HCT116 (cell line): ENCODE measurements at regions not wholly inside any gene's neighbourhood (a gene's known extent, or its start where the extent isn't known, plus 50 kb on each side); places are given as distances from the start of the nearest gene placed in this dataset.

Experiments used
- ATAC-seq: fragments of 200-7000 bp; cut with Tn5 transposase; 2 replicates; pipeline ENCODE4 v1.9.1; 2020; ENCODE audit warnings: mild to moderate bottlenecking, moderate library complexity
- BruUV-seq: library from RNA; stranded (reverse); fragments of 400-500 nt; replicated peaks from 2 replicates; lab custom pipeline; 2021; lab: Mats Ljungman, UMichigan
- CTCF ChIA-PET: fragments of 300-600 bp; sonication (Branson Sonifier 250); formaldehyde crosslinking; loops from one replicate; lab custom pipeline; 2021; ENCODE audit warnings: antibody characterized with exemption; lab: Charles Lee
- POLR2A ChIA-PET: fragments of 300-600, 350-600 bp; sonication (Branson Sonifier 250); formaldehyde crosslinking; loops from one replicate; lab custom pipeline; 2021; ENCODE audit warnings: antibody characterized with exemption; lab: Charles Lee
- RAD21 ChIA-PET, 2 experiments: fragments of 300-600 bp; sonication (Branson Sonifier 250); formaldehyde crosslinking; loops; one replicate each; lab custom pipeline; 2023; ENCODE audit warnings: low total read pairs in 2 of 2; ENCODE audit not compliant: uncharacterized antibody in 2 of 2, unreplicated experiment in 2 of 2, low non-redundant PET in 1 of 2; lab: Charles Lee
- DNase-seq: peaks from one replicate; pipeline ENCODE4 v3.0.0-alpha.2; 2010; ENCODE audit warnings: low read depth, low spot score
- H2AFZ ChIP-seq: fragments of 200-600 bp; shearing (Covaris generic), sonication (generic); 2 replicates; pipeline ENCODE4 v1.6.1; 2017; ENCODE audit warnings: low read depth, mixed run types, mixed read lengths, antibody characterized with exemption, low read length; ENCODE audit not compliant: poor library complexity, severe bottlenecking
- H3K27ac ChIP-seq: 2 replicates; pipeline ENCODE4 v1.5.1; 2012; ENCODE audit warnings: low read depth, low read length
- H3K27me3 ChIP-seq: fragments of 200-600 bp; sonication (generic); 2 replicates; pipeline ENCODE4 v1.6.1; 2016; ENCODE audit warnings: mixed run types, low read length, mixed read lengths; ENCODE audit not compliant: insufficient read depth
- H3K36me3 ChIP-seq, 2 experiments: fragments of 200-500 bp in 1 of 2; fragments of 200-600 bp in 1 of 2; sonication (Bioruptor generic) in 1 of 2; sonication (generic) in 1 of 2; 2 replicates each; pipeline versions ENCODE4 v1.5.1 to v1.6.1; 2014 to 2016; ENCODE audit warnings: low read length in 2 of 2, inconsistent platforms in 1 of 2, mixed read lengths in 1 of 2, mixed run types in 1 of 2; ENCODE audit not compliant: insufficient read depth in 2 of 2, control insufficient read depth in 1 of 2
- H3K4me1 ChIP-seq, 2 experiments: fragments of 200-600 bp in 1 of 2; sonication (generic) in 1 of 2; 2 replicates each; pipeline versions ENCODE4 v1.5.1 to v1.6.1; 2012 to 2017; ENCODE audit warnings: low read length in 2 of 2, inconsistent platforms in 1 of 2, mild to moderate bottlenecking in 1 of 2, mixed read lengths in 1 of 2, mixed run types in 1 of 2, moderate library complexity in 1 of 2; ENCODE audit not compliant: insufficient read depth in 2 of 2, control insufficient read depth in 1 of 2
- H3K4me2 ChIP-seq: fragments of 200-600 bp; sonication (generic); 2 replicates; pipeline ENCODE4 v1.6.1; 2017; ENCODE audit warnings: mixed run types, low read length, mixed read lengths
- H3K4me3 ChIP-seq, 2 experiments: fragments of 200-600 bp in 1 of 2; sonication (generic) in 1 of 2; replicated peaks in 1 of 2; 2 replicates each; pipeline ENCODE4 v1.5.1; 2011 to 2016; ENCODE audit warnings: low read length in 2 of 2, control low read depth in 1 of 2, low read depth in 1 of 2, mild to moderate bottlenecking in 1 of 2, mixed read lengths in 1 of 2, mixed run types in 1 of 2
- H3K79me2 ChIP-seq: fragments of 200-600 bp; sonication (generic); 2 replicates; pipeline ENCODE4 v1.6.1; 2017; ENCODE audit warnings: mild to moderate bottlenecking, mixed run types, low read length, moderate library complexity, mixed read lengths; ENCODE audit not compliant: insufficient read depth
- H3K9ac ChIP-seq: fragments of 200-600 bp; sonication (generic); 2 replicates; pipeline ENCODE4 v1.6.1; 2016; ENCODE audit warnings: low read length, mixed read lengths
- H3K9me2 ChIP-seq: fragments of 200-600 bp; sonication (generic), shearing (Covaris generic); 2 replicates; pipeline ENCODE4 v1.6.1; 2017; ENCODE audit warnings: mixed run types, mild to moderate bottlenecking, moderate library complexity; ENCODE audit not compliant: insufficient read depth
- H3K9me3 ChIP-seq, 2 experiments: fragments of 200-500 bp in 1 of 2; fragments of 200-600 bp in 1 of 2; sonication (Bioruptor generic) in 1 of 2; sonication (generic) in 1 of 2; 2 replicates each; pipeline ENCODE4 v1.6.1; 2014 to 2017; ENCODE audit warnings: low read length in 2 of 2, mixed read lengths in 2 of 2, inconsistent platforms in 1 of 2, low read depth in 1 of 2, mild to moderate bottlenecking in 1 of 2, mixed run types in 1 of 2, moderate library complexity in 1 of 2; ENCODE audit not compliant: control insufficient read depth in 1 of 2, insufficient read depth in 1 of 2
- H4K20me1 ChIP-seq: fragments of 200-600 bp; sonication (generic), shearing (Covaris generic); 2 replicates; pipeline ENCODE4 v1.6.1; 2017; ENCODE audit warnings: mixed run types, mild to moderate bottlenecking, moderate library complexity; ENCODE audit not compliant: insufficient read depth
- CBX3 ChIP-seq: IDR thresholded peaks from 2 replicates; pipeline ENCODE4 v1.6.1; 2012; ENCODE audit warnings: low read depth
- EGR1 ChIP-seq: IDR thresholded peaks from 2 replicates; pipeline ENCODE4 v1.6.1; 2012; ENCODE audit warnings: low read depth
- FOSL1 ChIP-seq: IDR thresholded peaks from 2 replicates; pipeline ENCODE4 v1.6.1; 2012; ENCODE audit warnings: low read depth
- JUND ChIP-seq: IDR thresholded peaks from 2 replicates; pipeline ENCODE4 v1.6.1; 2012
- POLR2A ChIP-seq: IDR thresholded peaks from 2 replicates; pipeline ENCODE4 v1.7.0; 2011; ENCODE audit warnings: borderline replicate concordance; ENCODE audit not compliant: insufficient read depth, insufficient read length; ENCODE audit errors: extremely low read depth
- RAD21 ChIP-seq: IDR thresholded peaks from 2 replicates; pipeline ENCODE4 v1.6.1; 2012; ENCODE audit warnings: low read depth, mild to moderate bottlenecking
- SRF ChIP-seq: IDR thresholded peaks from 2 replicates; pipeline ENCODE4 v1.6.1; 2012; ENCODE audit warnings: low read depth
- YY1 ChIP-seq: IDR thresholded peaks from 2 replicates; pipeline ENCODE4 v1.6.1; 2011; ENCODE audit warnings: low read length, low read depth, moderate library complexity, mild to moderate bottlenecking; ENCODE audit not compliant: insufficient replicate concordance; ENCODE audit errors: extremely low read depth
- ZNF274 ChIP-seq: fragments of 200-500 bp; sonication (Bioruptor generic); IDR thresholded peaks from 2 replicates; pipeline ENCODE4 v1.6.1; 2014; ENCODE audit warnings: mild to moderate bottlenecking, low read depth, low read length, inconsistent platforms
- intact Hi-C: fragments of 100-400 bp; cut with micrococcal nuclease; formaldehyde crosslinking; loops from 2 replicates; pipeline ENCODE4 v1.10.0; 2022
- TF ChIP-seq, protein P1 (sequence below): IDR thresholded peaks from 2 replicates; pipeline ENCODE4 v1.6.1; 2012
- TF ChIP-seq, protein P2 (sequence below), 3 experiments: fragments of 200-600 bp in 1 of 3; sonication (generic) in 1 of 3; IDR thresholded peaks in 2 of 3; conservative IDR thresholded peaks in 1 of 3; 2 replicates each; pipeline ENCODE4 v1.5.1; 2012 to 2017; ENCODE audit warnings: low read depth in 2 of 3, low read length in 2 of 3, antibody characterized with exemption in 1 of 3, borderline replicate concordance in 1 of 3, control low read depth in 1 of 3, mild to moderate bottlenecking in 1 of 3, mixed read lengths in 1 of 3, mixed run types in 1 of 3, moderate library complexity in 1 of 3; ENCODE audit not compliant: insufficient read depth in 1 of 3

DNA sequence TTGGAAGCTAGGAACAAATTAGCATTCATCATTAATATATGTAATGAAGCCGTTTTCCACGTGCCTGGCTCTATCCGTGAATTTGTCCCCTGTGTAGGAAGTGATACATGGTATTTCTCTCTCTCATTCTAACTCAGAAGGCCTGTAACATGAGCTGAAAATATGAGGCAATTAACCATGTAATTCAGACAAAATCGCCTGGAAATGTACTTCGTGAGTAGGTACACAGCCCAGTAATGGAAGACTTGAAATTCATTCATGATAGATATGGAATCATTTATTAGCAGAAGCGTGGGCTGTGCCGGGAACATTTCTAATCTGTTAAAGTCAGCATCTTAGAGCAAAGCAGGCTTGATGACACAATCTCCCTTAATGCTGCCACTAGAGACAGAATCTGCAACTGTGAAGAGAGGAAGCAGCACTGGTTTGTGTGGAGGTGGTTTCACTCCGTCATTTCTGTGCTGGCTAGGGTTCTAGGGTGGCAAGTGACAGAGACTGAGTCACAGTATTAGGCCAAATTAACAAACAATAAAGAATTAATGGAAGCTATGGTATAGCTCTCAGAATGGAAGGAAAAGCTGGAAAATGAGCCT lies 225.0 kb upstream of the PROK2 start:
- H3K4me2 ChIP-seq, result no peak overlapping the region
- intact Hi-C loops, result no loop called here
- no peak overlapping the region for H3K9ac ChIP-seq
- ChIA-PET POLR2A (no interaction called here), RAD21 (no interaction called here), CTCF (no interaction called here)
- H3K4me1 ChIP-seq, result peaks cover 0 to 5% of the 10 kb centered on the region in 2 experiments; a peak in 1 of 4 replicates
- no peaks in the 10 kb centered on the region for H3K79me2 ChIP-seq
- no peak overlapping the region for H3K4me3 ChIP-seq
- no peaks in the 10 kb centered on the region for H4K20me1 ChIP-seq
- ATAC-seq (no peak), DNase-seq (no peak)
- BruUV-seq, result no TSS peak
- no peaks in the 10 kb centered on the region for H3K9me3 ChIP-seq
- no peak overlapping the region for H3K27ac ChIP-seq
- H2AFZ ChIP-seq, result no peak overlapping the region
- no peaks in the 10 kb centered on the region for H3K36me3 ChIP-seq
- H3K9me2 ChIP-seq, result no peaks in the 10 kb centered on the region
- no peaks in the 10 kb centered on the region for H3K27me3 ChIP-seq
- TF ChIP-seq, protein P1, sequence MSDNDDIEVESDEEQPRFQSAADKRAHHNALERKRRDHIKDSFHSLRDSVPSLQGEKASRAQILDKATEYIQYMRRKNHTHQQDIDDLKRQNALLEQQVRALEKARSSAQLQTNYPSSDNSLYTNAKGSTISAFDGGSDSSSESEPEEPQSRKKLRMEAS, result no peak
- TF ChIP-seq ZNF274 (no peak), FOSL1 (no peak), YY1 (no peak), RAD21 (no peak), POLR2A (no peak), SRF (no peak)

DNA sequence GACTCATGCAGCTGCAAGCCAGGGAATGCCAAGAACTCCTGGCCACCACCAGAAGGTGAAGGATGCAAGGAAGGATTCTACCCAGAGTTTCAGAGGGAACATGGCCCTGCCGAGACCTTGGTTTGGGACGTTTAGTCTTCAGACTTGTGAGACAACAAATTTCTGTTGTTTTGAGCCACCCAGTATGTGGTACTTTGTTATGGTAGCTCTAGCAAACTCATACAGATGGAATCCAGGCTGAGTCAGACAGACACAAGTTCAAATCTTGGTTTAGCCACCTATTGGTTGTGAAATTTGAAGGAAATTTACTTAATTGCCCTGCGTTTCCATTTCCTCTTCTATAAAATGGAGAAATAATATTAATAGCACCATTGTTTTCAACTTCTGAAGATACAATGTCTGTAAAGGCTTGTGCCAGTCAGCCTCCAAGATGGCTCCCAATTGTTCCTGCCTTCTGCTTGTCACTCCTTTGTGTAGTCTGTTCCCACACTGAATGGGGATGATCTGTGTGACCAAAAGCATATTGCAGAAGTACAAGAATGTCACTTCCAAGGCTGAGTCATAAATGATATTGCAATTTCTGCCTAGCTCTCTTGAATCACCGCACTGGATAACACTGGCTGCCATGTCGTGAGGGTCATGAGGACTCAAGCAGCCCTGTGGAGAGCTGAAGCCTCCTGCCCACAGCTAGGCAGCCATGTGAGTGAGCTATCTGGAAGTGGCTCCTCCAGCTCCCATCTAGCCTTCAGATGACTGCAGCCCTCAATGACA lies 223.5 kb upstream of the PROK2 start:
- intact Hi-C loops, result no loop called here
- H2AFZ ChIP-seq, result no peak overlapping the region
- no peak overlapping the region for H3K27ac ChIP-seq
- ATAC-seq (no peak), DNase-seq (no peak)
- H3K9ac ChIP-seq, result no peak overlapping the region
- CTCF ChIA-PET, result no interaction called here
- H3K4me1 ChIP-seq, result peaks cover 0 to 5% of the 10 kb centered on the region in 2 experiments; a peak in 1 of 4 replicates
- no peak overlapping the region for H3K4me2 ChIP-seq
- TF ChIP-seq CBX3 (no peak), EGR1 (no peak), JUND (no peak)
- TF ChIP-seq, protein P2, sequence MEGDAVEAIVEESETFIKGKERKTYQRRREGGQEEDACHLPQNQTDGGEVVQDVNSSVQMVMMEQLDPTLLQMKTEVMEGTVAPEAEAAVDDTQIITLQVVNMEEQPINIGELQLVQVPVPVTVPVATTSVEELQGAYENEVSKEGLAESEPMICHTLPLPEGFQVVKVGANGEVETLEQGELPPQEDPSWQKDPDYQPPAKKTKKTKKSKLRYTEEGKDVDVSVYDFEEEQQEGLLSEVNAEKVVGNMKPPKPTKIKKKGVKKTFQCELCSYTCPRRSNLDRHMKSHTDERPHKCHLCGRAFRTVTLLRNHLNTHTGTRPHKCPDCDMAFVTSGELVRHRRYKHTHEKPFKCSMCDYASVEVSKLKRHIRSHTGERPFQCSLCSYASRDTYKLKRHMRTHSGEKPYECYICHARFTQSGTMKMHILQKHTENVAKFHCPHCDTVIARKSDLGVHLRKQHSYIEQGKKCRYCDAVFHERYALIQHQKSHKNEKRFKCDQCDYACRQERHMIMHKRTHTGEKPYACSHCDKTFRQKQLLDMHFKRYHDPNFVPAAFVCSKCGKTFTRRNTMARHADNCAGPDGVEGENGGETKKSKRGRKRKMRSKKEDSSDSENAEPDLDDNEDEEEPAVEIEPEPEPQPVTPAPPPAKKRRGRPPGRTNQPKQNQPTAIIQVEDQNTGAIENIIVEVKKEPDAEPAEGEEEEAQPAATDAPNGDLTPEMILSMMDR (IDR thresholded peaks at IDR 0.05 in 2 of 3, conservative IDR thresholded peaks at IDR 0.05 in 1 of 3; ENCODE audit: borderline replicate concordance in 1 of 3, insufficient read depth in 1 of 3, low read depth in 2 of 3, low read length in 2 of 3), result no peak
- TF ChIP-seq, protein P1, result no peak
- no peaks in the 10 kb centered on the region for H4K20me1 ChIP-seq
- RAD21 ChIA-PET, result no interaction called here
- BruUV-seq, result no TSS peak
- POLR2A ChIA-PET, result no interaction called here
- no peaks in the 10 kb centered on the region for H3K79me2 ChIP-seq
- H3K9me2 ChIP-seq, result no peaks in the 10 kb centered on the region
- no peak overlapping the region for H3K4me3 ChIP-seq
- peaks cover 5% of the 10 kb centered on the region for H3K27me3 ChIP-seq
- H3K36me3 ChIP-seq, result no peaks in the 10 kb centered on the region
- H3K9me3 ChIP-seq, result no peaks in the 10 kb centered on the region
